ENCODE measurements at regions not wholly inside any gene's neighbourhood (a gene's known extent, or its start where the extent isn't known, plus 50 kb on each side); places are given as distances from the start of the nearest gene placed in this dataset.

GRCh38 chr4:120447774-120448173 lies 381.1 kb upstream of the MAD2L1 start:
- H3K79me1 ChIP-seq (ENCODE audit: low read depth in 1 of 2, low read length in 2 of 2), result no peaks in the 10 kb centered on the region
- H3K4me2 ChIP-seq (ENCODE audit: low read depth, low read length), result no peak overlapping the region
- no peaks in the 10 kb centered on the region for H3K36me3 ChIP-seq (ENCODE audit: control insufficient read depth, insufficient read depth, low read length)
- H3K23ac ChIP-seq (ENCODE audit: low read depth, low read length), result no peak overlapping the region
- H2AK5ac ChIP-seq (ENCODE audit: low read depth, low read length), result no peak overlapping the region
- no peak overlapping the region for H3K18ac ChIP-seq (ENCODE audit: low read depth, low read length)
- no peak overlapping the region for H2BK5ac ChIP-seq (ENCODE audit: low read depth, low read length, poor library complexity, severe bottlenecking)
- no peak overlapping the region for H3K9ac ChIP-seq (ENCODE audit: low read depth, low read length)
- H2BK20ac ChIP-seq (ENCODE audit: low read depth, low read length), result no peak overlapping the region
- intact Hi-C loops (cut with micrococcal nuclease), result no loop called here
- no peak overlapping the region for H4K91ac ChIP-seq (ENCODE audit: insufficient read depth, low read depth, low read length)
- POLR2A ChIA-PET (ENCODE audit: unreplicated experiment), result no interaction called here
- no peak overlapping the region for H4K5ac ChIP-seq (ENCODE audit: low read depth, low read length)
- ATAC-seq (ENCODE audit: low read depth), result no peak
- no peak for TF ChIP-seq MXI1 (IDR thresholded peaks at IDR 0.05; ENCODE audit: borderline replicate concordance, low read depth, low read length)
- no peak for TF ChIP-seq BHLHE40 (IDR thresholded peaks at IDR 0.05; ENCODE audit: low read depth, low read length)
- TF ChIP-seq RFX5 (IDR thresholded peaks at IDR 0.05; ENCODE audit: low read depth, low read length), result no peak
- no peak for TF ChIP-seq POLR2A (IDR thresholded peaks at IDR 0.05; ENCODE audit: low read depth, low read length)
- no peak for TF ChIP-seq CEBPB (IDR thresholded peaks at IDR 0.05; ENCODE audit: low read depth, low read length)
- no peak for TF ChIP-seq NFE2L2 (IDR thresholded peaks at IDR 0.05; ENCODE audit: low read depth, low read length)
- TF ChIP-seq CTCF (conservative IDR thresholded peaks at IDR 0.05; ENCODE audit: low read depth, low read length), result no peak
- no peak for TF ChIP-seq RCOR1 (IDR thresholded peaks at IDR 0.05; ENCODE audit: insufficient replicate concordance, low read length)
- no peak for TF ChIP-seq ELK1 (IDR thresholded peaks at IDR 0.05; ENCODE audit: borderline replicate concordance, low read depth, low read length)
- H3K27ac ChIP-seq (ENCODE audit: insufficient read depth, low read length), result no peak overlapping the region
- H2BK15ac ChIP-seq (ENCODE audit: low read depth, low read length), result no peak overlapping the region
- dilution Hi-C loops (cut with HindIII; ENCODE audit: low sequenced_read_pairs, unreplicated experiment), result no loop called here
- H2AFZ ChIP-seq (replicated peaks; ENCODE audit: low read length, poor library complexity), result no peak overlapping the region
- no peak overlapping the region for H2AK9ac ChIP-seq (replicated peaks; ENCODE audit: low read depth, low read length, poor library complexity)
- in situ Hi-C loops (cut with MboI; ENCODE audit: low sequenced_read_pairs), result no loop called here
- H2BK120ac ChIP-seq (ENCODE audit: low read depth, low read length), result no peak overlapping the region
- H3K56ac ChIP-seq (ENCODE audit: extremely low read depth, insufficient read depth, low read length), result no peak overlapping the region
- no CpG with 5 or more reads among the region's 1 CpG for WGBS, 2 experiments (ENCODE audit: extremely low coverage in 2 of 2, insufficient read length in 1 of 2)
- no peaks in the 10 kb centered on the region for H3K27me3 ChIP-seq (ENCODE audit: control insufficient read depth, insufficient read depth, low read length)
- H4K8ac ChIP-seq (ENCODE audit: low read depth in 2 of 2, low read length in 2 of 2), result no peak overlapping the region
- CTCF ChIA-PET, result interaction anchor here (0.6 kb wide), 1 partner anchor 200 kb away, joined by 3 read pairs; no protein-coding TSS in a partner anchor
- no peak for DNase-seq
- no peak overlapping the region for H3K14ac ChIP-seq (replicated peaks; ENCODE audit: low read depth, low read length)
- H3K4ac ChIP-seq (ENCODE audit: low read depth, low read length), result no peak overlapping the region
- no peaks in the 10 kb centered on the region for H3K9me3 ChIP-seq (ENCODE audit: control insufficient read depth, insufficient read depth, low read length)
- BruUV-seq (replicated peaks), result no TSS peak
- H3K4me1 ChIP-seq (ENCODE audit: control insufficient read depth, insufficient read depth, low read length), result no peaks in the 10 kb centered on the region
- no peaks in the 10 kb centered on the region for H4K20me1 ChIP-seq (ENCODE audit: insufficient read depth, low read length)
- H3K9me1 ChIP-seq (ENCODE audit: insufficient read depth, low read length), result no peaks in the 10 kb centered on the region
- no peak overlapping the region for H3K4me3 ChIP-seq (ENCODE audit: insufficient read depth, low read depth, low read length)

Measured in IMR-90 (cell line).